Spleen (tissue), 7 donors: ENCODE measurements at regions not wholly inside any gene's neighbourhood (a gene's known extent, or its start where the extent isn't known, plus 50 kb on each side); places are given as distances from the start of the nearest gene placed in this dataset.

ENCODE experiments used
- POLR2AphosphoS5 ChIP-seq, 3 donors: sonication (generic); formaldehyde crosslinking; IDR thresholded peaks; one replicate each; pipeline ENCODE4 v1.5.1; 2017; ENCODE audit warnings: antibody characterized with exemption in 3 of 3
- TF ChIP-seq, protein P1 (sequence below), 11 experiments: fragments of 200-600 bp in 7 of 11; fragments of 450-650 bp in 4 of 11; sonication (generic) in 4 of 11; IDR thresholded peaks in 8 of 11; conservative IDR thresholded peaks in 3 of 11; 1 replicate in 7 of 11; 2 replicates in 4 of 11; pipeline versions ENCODE4 v1.4.0 to v1.8.0; 2016 to 2021; ENCODE audit warnings: antibody characterized with exemption in 11 of 11, inconsistent platforms in 4 of 11, mild to moderate bottlenecking in 1 of 11
- donor health status: DM: no; HTN: no; CAD: no; lungs with moderate emphysema.
- donor health status: DM: no; HTN: no; CAD: no.
- donor health status: DM: no; HTN: no; CAD: no.

DNA sequence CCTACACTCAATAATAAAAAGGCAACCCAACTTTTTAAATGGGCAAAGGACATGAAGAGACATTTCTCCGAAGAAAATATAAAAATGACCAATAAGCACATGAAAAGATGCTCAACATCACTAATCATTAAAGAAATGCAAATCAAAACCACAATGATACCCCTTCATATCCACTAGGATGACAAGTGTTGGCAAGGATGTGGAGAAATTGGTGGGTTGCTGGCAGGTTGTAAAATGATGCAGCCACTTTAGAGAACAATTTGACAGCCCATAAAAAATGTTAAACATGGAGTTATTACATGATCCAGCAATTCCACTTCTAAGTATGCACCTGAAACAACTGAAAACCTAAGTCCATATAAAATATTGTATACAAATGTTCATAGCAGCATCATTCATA is 73.2 kb upstream of the LMO2 start:
- TF ChIP-seq, protein P1, sequence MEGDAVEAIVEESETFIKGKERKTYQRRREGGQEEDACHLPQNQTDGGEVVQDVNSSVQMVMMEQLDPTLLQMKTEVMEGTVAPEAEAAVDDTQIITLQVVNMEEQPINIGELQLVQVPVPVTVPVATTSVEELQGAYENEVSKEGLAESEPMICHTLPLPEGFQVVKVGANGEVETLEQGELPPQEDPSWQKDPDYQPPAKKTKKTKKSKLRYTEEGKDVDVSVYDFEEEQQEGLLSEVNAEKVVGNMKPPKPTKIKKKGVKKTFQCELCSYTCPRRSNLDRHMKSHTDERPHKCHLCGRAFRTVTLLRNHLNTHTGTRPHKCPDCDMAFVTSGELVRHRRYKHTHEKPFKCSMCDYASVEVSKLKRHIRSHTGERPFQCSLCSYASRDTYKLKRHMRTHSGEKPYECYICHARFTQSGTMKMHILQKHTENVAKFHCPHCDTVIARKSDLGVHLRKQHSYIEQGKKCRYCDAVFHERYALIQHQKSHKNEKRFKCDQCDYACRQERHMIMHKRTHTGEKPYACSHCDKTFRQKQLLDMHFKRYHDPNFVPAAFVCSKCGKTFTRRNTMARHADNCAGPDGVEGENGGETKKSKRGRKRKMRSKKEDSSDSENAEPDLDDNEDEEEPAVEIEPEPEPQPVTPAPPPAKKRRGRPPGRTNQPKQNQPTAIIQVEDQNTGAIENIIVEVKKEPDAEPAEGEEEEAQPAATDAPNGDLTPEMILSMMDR (IDR thresholded peaks at IDR 0.05 in 8 of 11, conservative IDR thresholded peaks at IDR 0.05 in 3 of 11), result no peak
- no peak for TF ChIP-seq POLR2AphosphoS5 (IDR thresholded peaks at IDR 0.05)
